ENCODE measurements at regions not wholly inside any gene's neighbourhood (a gene's known extent, or its start where the extent isn't known, plus 50 kb on each side); places are given as distances from the start of the nearest gene placed in this dataset.
"Not testable (repeated sequence)": the region's sequence is repeated elsewhere in the genome, so short reads cannot be mapped to it uniquely, and the experiment has no call there.

- peak overlapping the region in 1 of 7 experiments; percentile 19 for H3K4me3 ChIP-seq (ENCODE audit: control insufficient read depth in 1 of 7, extremely low read depth in 1 of 7, insufficient read depth in 4 of 7, low read depth in 2 of 7, low read length in 6 of 7)
- DNase-seq: peak in 2 of 3 donors; percentile 2 to 31
- CTCF ChIA-PET: interaction anchor here (0.6 kb wide), 1 partner anchor 584 kb away, joined by 4 read pairs; no protein-coding TSS in a partner anchor
- H3K4me1 ChIP-seq (ENCODE audit: control extremely low read depth in 1 of 4, control insufficient read depth in 4 of 4, insufficient read depth in 4 of 4, low read length in 3 of 4): peaks cover 0 to 6% (median 0%) of the 10 kb centered on the region in 4 experiments
- no peaks in the 10 kb centered on the region for H3K9me3 ChIP-seq (ENCODE audit: control extremely low read depth in 1 of 5, control insufficient read depth in 4 of 5, insufficient read depth in 2 of 5, low read depth in 1 of 5, low read length in 4 of 5)
- no peak overlapping the region for H3K27ac ChIP-seq (ENCODE audit: insufficient read depth in 1 of 2, low read depth in 1 of 2, low read length in 2 of 2, poor library complexity in 1 of 2, severe bottlenecking in 2 of 2)
- WGBS (ENCODE audit: insufficient coverage): 0% methylated on average over 4 of the region's 9 CpGs
- POLR2A ChIA-PET: no interaction called here
- no peaks in the 10 kb centered on the region for H3K36me3 ChIP-seq (ENCODE audit: control insufficient read depth in 4 of 4, insufficient read depth in 4 of 4, low read length in 3 of 4)
- H3K27me3 ChIP-seq (replicated peaks in 2 of 5; ENCODE audit: control insufficient read depth in 4 of 5, insufficient read depth in 5 of 5, low read length in 4 of 5): no peaks in the 10 kb centered on the region
Observed at GRCh38 chr1:74964508-74965102, 169.6 kb upstream of the LHX8 start.

- Histone ChIP-seq H3K27me3 (replicated peaks in 2 of 5; ENCODE audit: control insufficient read depth in 4 of 5, insufficient read depth in 5 of 5, low read length in 4 of 5) (no peaks in the 10 kb centered on the region), H3K36me3 (ENCODE audit: control insufficient read depth in 4 of 4, insufficient read depth in 4 of 4, low read length in 3 of 4) (no peaks in the 10 kb centered on the region), H3K9me3 (ENCODE audit: control extremely low read depth in 1 of 5, control insufficient read depth in 4 of 5, insufficient read depth in 2 of 5, low read depth in 1 of 5, low read length in 4 of 5) (no peaks in the 10 kb centered on the region), H3K27ac (ENCODE audit: insufficient read depth in 1 of 2, low read depth in 1 of 2, low read length in 2 of 2, poor library complexity in 1 of 2, severe bottlenecking in 2 of 2) (no peak overlapping the region), H3K4me3 (ENCODE audit: control insufficient read depth in 1 of 7, extremely low read depth in 1 of 7, insufficient read depth in 4 of 7, low read depth in 2 of 7, low read length in 6 of 7) (no peak overlapping the region), H3K4me1 (ENCODE audit: control extremely low read depth in 1 of 4, control insufficient read depth in 4 of 4, insufficient read depth in 4 of 4, low read length in 3 of 4) (peaks cover 0 to 1% (median 0%) of the 10 kb centered on the region in 4 experiments)
- no peak for DNase-seq
- POLR2A ChIA-PET: no interaction called here
- CTCF ChIA-PET: no interaction called here
- WGBS (ENCODE audit: insufficient coverage): 100% methylated on average over 1 of the region's 2 CpGs
Observed at GRCh38 chr1:74969566-74970135, 164.5 kb upstream of the LHX8 start.

- POLR2A ChIA-PET: no interaction called here
Observed at GRCh38 chr1:74971982-74972381, 162.2 kb upstream of the LHX8 start.

DNA sequence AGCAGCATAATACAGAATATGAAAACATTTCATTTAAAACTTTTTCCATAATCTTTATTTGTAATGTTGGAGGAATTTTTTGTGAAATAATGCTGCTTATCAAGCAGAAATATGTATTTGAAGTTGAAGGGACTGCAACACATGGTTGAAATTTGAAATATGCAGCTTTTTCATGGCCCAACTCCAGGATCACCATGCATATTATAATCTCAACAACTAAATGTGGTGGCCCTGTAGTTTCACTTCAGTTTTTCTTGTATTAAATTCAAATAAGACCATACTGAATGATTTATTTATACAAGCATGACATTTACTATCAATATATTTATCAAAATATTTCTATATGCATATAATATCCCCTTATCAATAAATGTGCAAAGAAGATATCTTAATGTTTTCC lies 157.7 kb upstream of the LHX8 start:
- Histone ChIP-seq H3K27ac (ENCODE audit: insufficient read depth in 1 of 2, low read depth in 1 of 2, low read length in 2 of 2, poor library complexity in 1 of 2, severe bottlenecking in 2 of 2) (no peak overlapping the region), H3K4me1 (ENCODE audit: control extremely low read depth in 1 of 4, control insufficient read depth in 4 of 4, insufficient read depth in 4 of 4, low read length in 3 of 4) (no peaks in the 10 kb centered on the region), H3K4me3 (ENCODE audit: control insufficient read depth in 1 of 7, extremely low read depth in 1 of 7, insufficient read depth in 4 of 7, low read depth in 2 of 7, low read length in 6 of 7) (no peak overlapping the region), H3K36me3 (ENCODE audit: control insufficient read depth in 4 of 4, insufficient read depth in 4 of 4, low read length in 3 of 4) (no peaks in the 10 kb centered on the region), H3K9me3 (ENCODE audit: control extremely low read depth in 1 of 5, control insufficient read depth in 4 of 5, insufficient read depth in 2 of 5, low read depth in 1 of 5, low read length in 4 of 5) (peaks cover 0 to 1% (median 0%) of the 10 kb centered on the region in 5 experiments), H3K27me3 (replicated peaks in 2 of 5; ENCODE audit: control insufficient read depth in 4 of 5, insufficient read depth in 5 of 5, low read length in 4 of 5) (no peaks in the 10 kb centered on the region)
- ChIA-PET POLR2A (no interaction called here), CTCF (no interaction called here)
- DNase-seq: no peak

More at GRCh38 chr1:74971982-74972381, 162.2 kb upstream of the LHX8 start:
- 100% methylated on average over 1 of the region's 2 CpGs for WGBS (ENCODE audit: insufficient coverage)
- CTCF ChIA-PET: no interaction called here
- Histone ChIP-seq H3K4me3 (ENCODE audit: control insufficient read depth in 1 of 7, extremely low read depth in 1 of 7, insufficient read depth in 4 of 7, low read depth in 2 of 7, low read length in 6 of 7) (no peak overlapping the region), H3K4me1 (ENCODE audit: control extremely low read depth in 1 of 4, control insufficient read depth in 4 of 4, insufficient read depth in 4 of 4, low read length in 3 of 4) (no peaks in the 10 kb centered on the region), H3K27me3 (replicated peaks in 2 of 5; ENCODE audit: control insufficient read depth in 4 of 5, insufficient read depth in 5 of 5, low read length in 4 of 5) (no peaks in the 10 kb centered on the region), H3K27ac (ENCODE audit: insufficient read depth in 1 of 2, low read depth in 1 of 2, low read length in 2 of 2, poor library complexity in 1 of 2, severe bottlenecking in 2 of 2) (no peak overlapping the region), H3K9me3 (ENCODE audit: control extremely low read depth in 1 of 5, control insufficient read depth in 4 of 5, insufficient read depth in 2 of 5, low read depth in 1 of 5, low read length in 4 of 5) (peaks cover 0 to 1% (median 0%) of the 10 kb centered on the region in 5 experiments), H3K36me3 (ENCODE audit: control insufficient read depth in 4 of 4, insufficient read depth in 4 of 4, low read length in 3 of 4) (no peaks in the 10 kb centered on the region)
- no peak for DNase-seq

GRCh38 chr1:74992448-74992847 lies 141.7 kb upstream of the LHX8 start:
- CTCF ChIA-PET; POLR2A ChIA-PET; H3K4me1 ChIP-seq (ENCODE audit: control extremely low read depth in 1 of 4, control insufficient read depth in 4 of 4, insufficient read depth in 4 of 4, low read length in 3 of 4); H3K27ac ChIP-seq (ENCODE audit: insufficient read depth in 1 of 2, low read depth in 1 of 2, low read length in 2 of 2, poor library complexity in 1 of 2, severe bottlenecking in 2 of 2); H3K36me3 ChIP-seq (ENCODE audit: control insufficient read depth in 4 of 4, insufficient read depth in 4 of 4, low read length in 3 of 4); H3K9me3 ChIP-seq (ENCODE audit: control extremely low read depth in 1 of 5, control insufficient read depth in 4 of 5, insufficient read depth in 2 of 5, low read depth in 1 of 5, low read length in 4 of 5); DNase-seq; H3K27me3 ChIP-seq (replicated peaks in 2 of 5; ENCODE audit: control insufficient read depth in 4 of 5, insufficient read depth in 5 of 5, low read length in 4 of 5); H3K4me3 ChIP-seq (ENCODE audit: control insufficient read depth in 1 of 7, extremely low read depth in 1 of 7, insufficient read depth in 4 of 7, low read depth in 2 of 7, low read length in 6 of 7): not testable (repeated sequence)
- WGBS (ENCODE audit: insufficient coverage): no CpG with 5 or more reads among the region's 1 CpG

DNA sequence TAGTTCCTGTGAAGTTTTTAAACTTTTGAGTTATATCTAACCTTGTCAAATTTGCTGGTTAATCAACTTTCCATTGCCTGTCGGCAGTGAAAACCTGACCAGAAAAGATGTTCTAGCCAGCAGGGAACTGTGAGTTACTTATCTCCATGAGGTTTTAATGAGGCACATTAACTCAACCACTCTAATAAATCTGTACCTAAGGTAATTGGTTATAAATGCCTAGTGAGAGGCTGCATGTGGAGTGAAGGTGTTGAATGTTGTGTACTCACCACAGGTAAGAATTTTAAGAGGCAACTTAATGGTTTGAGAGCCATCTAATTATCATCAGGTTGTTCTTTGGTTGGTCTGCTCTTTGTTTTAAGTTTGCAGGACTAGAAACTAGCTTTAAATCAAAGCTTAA lies 138.4 kb upstream of the LHX8 start:
- no CpG with 5 or more reads among the region's 1 CpG for WGBS (ENCODE audit: insufficient coverage)
- H3K27ac ChIP-seq (ENCODE audit: insufficient read depth in 1 of 2, low read depth in 1 of 2, low read length in 2 of 2, poor library complexity in 1 of 2, severe bottlenecking in 2 of 2): no peak overlapping the region
- H3K27me3 ChIP-seq (replicated peaks in 2 of 5; ENCODE audit: control insufficient read depth in 4 of 5, insufficient read depth in 5 of 5, low read length in 4 of 5): no peaks in the 10 kb centered on the region
- H3K4me1 ChIP-seq (ENCODE audit: control extremely low read depth in 1 of 4, control insufficient read depth in 4 of 4, insufficient read depth in 4 of 4, low read length in 3 of 4): no peaks in the 10 kb centered on the region
- H3K9me3 ChIP-seq (ENCODE audit: control extremely low read depth in 1 of 5, control insufficient read depth in 4 of 5, insufficient read depth in 2 of 5, low read depth in 1 of 5, low read length in 4 of 5): no peaks in the 10 kb centered on the region
- H3K36me3 ChIP-seq (ENCODE audit: control insufficient read depth in 4 of 4, insufficient read depth in 4 of 4, low read length in 3 of 4): no peaks in the 10 kb centered on the region
- POLR2A ChIA-PET: no interaction called here
- H3K4me3 ChIP-seq (ENCODE audit: control insufficient read depth in 1 of 7, extremely low read depth in 1 of 7, insufficient read depth in 4 of 7, low read depth in 2 of 7, low read length in 6 of 7): no peak overlapping the region
- CTCF ChIA-PET: no interaction called here
- no peak for DNase-seq

GRCh38 chr1:75010547-75010946 lies 123.6 kb upstream of the LHX8 start:
- ChIA-PET POLR2A (no interaction called here), CTCF (no interaction called here)
- no peaks in the 10 kb centered on the region for H3K4me1 ChIP-seq (ENCODE audit: control extremely low read depth in 1 of 4, control insufficient read depth in 4 of 4, insufficient read depth in 4 of 4, low read length in 3 of 4)

More at GRCh38 chr1:75010547-75010946, 123.6 kb upstream of the LHX8 start:
- Histone ChIP-seq H3K36me3 (ENCODE audit: control insufficient read depth in 4 of 4, insufficient read depth in 4 of 4, low read length in 3 of 4) (no peaks in the 10 kb centered on the region), H3K9me3 (ENCODE audit: control extremely low read depth in 1 of 5, control insufficient read depth in 4 of 5, insufficient read depth in 2 of 5, low read depth in 1 of 5, low read length in 4 of 5) (no peaks in the 10 kb centered on the region), H3K27me3 (replicated peaks in 2 of 5; ENCODE audit: control insufficient read depth in 4 of 5, insufficient read depth in 5 of 5, low read length in 4 of 5) (no peaks in the 10 kb centered on the region), H3K4me3 (ENCODE audit: control insufficient read depth in 1 of 7, extremely low read depth in 1 of 7, insufficient read depth in 4 of 7, low read depth in 2 of 7, low read length in 6 of 7) (no peak overlapping the region), H3K27ac (ENCODE audit: insufficient read depth in 1 of 2, low read depth in 1 of 2, low read length in 2 of 2, poor library complexity in 1 of 2, severe bottlenecking in 2 of 2) (no peak overlapping the region)
- no peak for DNase-seq
- WGBS (ENCODE audit: insufficient coverage): no CpG with 5 or more reads among the region's 2 CpGs
